ENCODE measurements at regions not wholly inside any gene's neighbourhood (a gene's known extent, or its start where the extent isn't known, plus 50 kb on each side); places are given as distances from the start of the nearest gene placed in this dataset.

DNA sequence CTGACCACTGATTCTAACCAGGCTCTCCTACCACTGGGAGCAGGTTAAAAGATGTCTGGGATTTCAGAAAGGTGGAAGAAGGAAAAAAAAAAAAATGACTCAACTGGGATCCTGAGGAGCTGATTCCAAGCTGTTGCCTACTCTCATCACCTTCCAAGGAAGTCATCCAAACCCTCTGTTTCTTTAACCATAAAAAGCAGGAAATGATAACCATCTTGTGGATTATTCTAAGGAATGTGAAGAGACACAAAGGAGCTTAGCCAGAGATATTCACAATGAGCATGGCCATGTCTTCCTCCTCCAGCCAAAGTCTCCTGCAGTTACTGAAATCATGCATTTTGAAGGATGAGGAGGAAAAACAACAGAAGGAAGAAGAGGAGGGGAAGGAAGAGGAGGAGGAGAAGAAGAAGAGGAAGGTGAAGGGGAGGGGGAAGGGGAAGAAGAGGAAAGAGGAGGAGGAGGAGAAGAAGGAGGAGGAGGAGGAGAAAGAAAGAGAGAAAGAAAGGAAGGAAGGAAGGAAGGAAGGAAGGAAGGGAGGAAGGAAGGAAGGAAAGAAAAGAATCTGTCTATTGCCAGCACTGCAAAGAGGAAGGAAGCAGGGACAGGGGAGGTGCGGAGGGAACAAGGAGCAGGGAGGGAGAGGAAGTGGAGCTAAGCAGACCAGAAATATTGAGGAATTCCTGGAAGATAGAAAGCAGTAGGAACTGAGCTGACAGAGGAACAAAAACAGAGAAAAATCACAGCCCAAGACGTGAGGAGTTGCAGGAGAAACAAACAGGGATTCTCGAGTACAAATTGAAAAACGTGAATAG lies 229.2 kb downstream of the UACA start:
- H2AFZ ChIP-seq (ENCODE audit: low read length), result no peak overlapping the region
- no peak overlapping the region for H3K4ac ChIP-seq (ENCODE audit: low read depth, low read length)
- no peak overlapping the region for H4K91ac ChIP-seq (ENCODE audit: insufficient read length, low read depth, low read length)
- H3K56ac ChIP-seq (ENCODE audit: insufficient read length, low read depth, low read length), result no peak overlapping the region
- peaks cover 29 to 32% of the 10 kb centered on the region in 2 experiments for H3K4me1 Mint-ChIP-seq
- H3K27ac ChIP-seq (ENCODE audit: insufficient read length, low read depth, low read length), result no peak overlapping the region
- H3K4me2 ChIP-seq (ENCODE audit: insufficient read depth, insufficient read length, low read length), result no peak overlapping the region
- H3T11ph ChIP-seq (ENCODE audit: low read length), result no peak overlapping the region
- H3K9me3 Mint-ChIP-seq, result no peaks in the 10 kb centered on the region
- no peak overlapping the region for H4K5ac ChIP-seq (ENCODE audit: insufficient read length, low read depth, low read length)
- no peak overlapping the region for H2BK12ac ChIP-seq (ENCODE audit: insufficient read length, low read depth, low read length)
- WGBS (ENCODE audit: extremely low coverage, insufficient read length, low lambda C conversion rate), result no CpG with 5 or more reads among the region's 4 CpGs
- no peaks in the 10 kb centered on the region; the same call in 1 of the 2 replicates for H3K4me1 ChIP-seq (ENCODE audit: insufficient read depth, low read length)
- no peak overlapping the region for H4K8ac ChIP-seq (replicated peaks; ENCODE audit: insufficient read length, low read depth, low read length)
- DNase-seq, result no peak
- H3K27ac Mint-ChIP-seq, result no peak overlapping the region
- no peaks in the 10 kb centered on the region for H3K9me3 ChIP-seq (ENCODE audit: control insufficient read depth, low read depth, low read length)
- no peak overlapping the region for H3K9ac ChIP-seq (ENCODE audit: extremely low read depth, insufficient read length, low read length)
- no peak overlapping the region for H2BK20ac ChIP-seq (ENCODE audit: low read depth, low read length, poor library complexity, severe bottlenecking)
- no peak overlapping the region for H3K4me3 Mint-ChIP-seq
- H3K27me3 Mint-ChIP-seq (ENCODE audit: low read depth), result peaks cover 5% of the 10 kb centered on the region
- no peaks in the 10 kb centered on the region for H3K23me2 ChIP-seq (ENCODE audit: insufficient read length, low read depth, low read length, poor library complexity, severe bottlenecking)
- no peak overlapping the region for H2BK15ac ChIP-seq (ENCODE audit: low read depth, low read length)
- H3K79me2 ChIP-seq (ENCODE audit: insufficient read depth, low read length), result no peaks in the 10 kb centered on the region
- H4K20me1 ChIP-seq (ENCODE audit: control insufficient read depth, insufficient read depth, insufficient read length), result no peaks in the 10 kb centered on the region
- H3K23ac ChIP-seq (ENCODE audit: insufficient read length, low read depth, low read length), result no peak overlapping the region
- no peak overlapping the region for H2BK120ac ChIP-seq (ENCODE audit: low read depth, low read length, poor library complexity, severe bottlenecking)
- H3K27me3 ChIP-seq (ENCODE audit: insufficient read depth, low read length), result no peaks in the 10 kb centered on the region
- TF ChIP-seq, protein P1, sequence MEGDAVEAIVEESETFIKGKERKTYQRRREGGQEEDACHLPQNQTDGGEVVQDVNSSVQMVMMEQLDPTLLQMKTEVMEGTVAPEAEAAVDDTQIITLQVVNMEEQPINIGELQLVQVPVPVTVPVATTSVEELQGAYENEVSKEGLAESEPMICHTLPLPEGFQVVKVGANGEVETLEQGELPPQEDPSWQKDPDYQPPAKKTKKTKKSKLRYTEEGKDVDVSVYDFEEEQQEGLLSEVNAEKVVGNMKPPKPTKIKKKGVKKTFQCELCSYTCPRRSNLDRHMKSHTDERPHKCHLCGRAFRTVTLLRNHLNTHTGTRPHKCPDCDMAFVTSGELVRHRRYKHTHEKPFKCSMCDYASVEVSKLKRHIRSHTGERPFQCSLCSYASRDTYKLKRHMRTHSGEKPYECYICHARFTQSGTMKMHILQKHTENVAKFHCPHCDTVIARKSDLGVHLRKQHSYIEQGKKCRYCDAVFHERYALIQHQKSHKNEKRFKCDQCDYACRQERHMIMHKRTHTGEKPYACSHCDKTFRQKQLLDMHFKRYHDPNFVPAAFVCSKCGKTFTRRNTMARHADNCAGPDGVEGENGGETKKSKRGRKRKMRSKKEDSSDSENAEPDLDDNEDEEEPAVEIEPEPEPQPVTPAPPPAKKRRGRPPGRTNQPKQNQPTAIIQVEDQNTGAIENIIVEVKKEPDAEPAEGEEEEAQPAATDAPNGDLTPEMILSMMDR (conservative IDR thresholded peaks at IDR 0.05), result no peak
- H3K79me1 ChIP-seq (ENCODE audit: insufficient read depth, low read depth, low read length, poor library complexity, severe bottlenecking), result no peaks in the 10 kb centered on the region
- no peaks in the 10 kb centered on the region for H3K36me3 Mint-ChIP-seq (ENCODE audit: insufficient read depth in 1 of 3, low read depth in 3 of 3)
- H3K14ac ChIP-seq (ENCODE audit: insufficient read depth, low read length), result no peak overlapping the region
- H2BK5ac ChIP-seq (ENCODE audit: insufficient read length, low read length), result no peak overlapping the region
- no peak overlapping the region for H2AK5ac ChIP-seq (ENCODE audit: insufficient read length, low read length)
- no peak overlapping the region for H3K18ac ChIP-seq (ENCODE audit: insufficient read length, low read depth, low read length)
